Gastrocnemius medialis (tissue), 4 donors: ENCODE measurements at regions not wholly inside any gene's neighbourhood (a gene's known extent, or its start where the extent isn't known, plus 50 kb on each side); places are given as distances from the start of the nearest gene placed in this dataset.

Source experiments
- ATAC-seq, 2 donors: fragments of 150-250 bp; one replicate each; pipeline ENCODE4 v1.9.1; 2016
- DNase-seq, 2 donors: peaks; one replicate each; pipeline ENCODE4 v3.0.0-alpha.2; 2019
- H3K27ac ChIP-seq, 4 donors: fragments of 200-600 bp; sonication (generic); 1 replicate in 1 of 4; 2 replicates in 3 of 4; pipeline ENCODE4 v1.5.1; 2016 to 2018; ENCODE audit warnings: mild to moderate bottlenecking in 2 of 4, moderate library complexity in 1 of 4
- H3K27me3 ChIP-seq, 3 donors: fragments of 200-600 bp; sonication (generic) in 2 of 3; 1 replicate in 1 of 3; 2 replicates in 2 of 3; pipeline versions ENCODE4 v1.5.1 to v1.6.0; 2016 to 2019; ENCODE audit warnings: mild to moderate bottlenecking in 1 of 3, moderate library complexity in 1 of 3
- H3K36me3 ChIP-seq, 2 donors: fragments of 200-600 bp; sonication (generic) in 1 of 2; one replicate each; pipeline ENCODE4 v1.5.1; 2017 to 2018
- H3K4me1 ChIP-seq, 2 donors: fragments of 200-600 bp; sonication (generic) in 1 of 2; one replicate each; pipeline ENCODE4 v1.5.1; 2016 to 2017; ENCODE audit warnings: mild to moderate bottlenecking in 2 of 2
- H3K4me3 ChIP-seq, 4 donors: fragments of 200-600 bp; sonication (generic) in 3 of 4; 1 replicate in 1 of 4; 2 replicates in 3 of 4; pipeline ENCODE4 v1.5.1; 2016 to 2019; ENCODE audit warnings: mild to moderate bottlenecking in 2 of 4
- H3K9me3 ChIP-seq, 3 donors: fragments of 200-600 bp; sonication (generic) in 2 of 3; 1 replicate in 1 of 3; 2 replicates in 2 of 3; pipeline ENCODE4 v1.5.1; 2016 to 2019
- POLR2A ChIP-seq, 2 donors: fragments of 450-650 bp; IDR thresholded peaks; one replicate each; pipeline ENCODE4 v1.6.1; 2017; ENCODE audit warnings: antibody characterized with exemption in 2 of 2, mild to moderate bottlenecking in 2 of 2, moderate library complexity in 2 of 2
- in situ Hi-C, 4 donors: fragments of 200-750 bp; cut with MboI; loops; one replicate each; pipeline versions ENCODE4 v1.15.0 to v1.8.0; 2017; ENCODE audit warnings: low sequenced_read_pairs in 4 of 4
- intact Hi-C: fragments of 100-400 bp; cut with DNase I; formaldehyde crosslinking; loops from one replicate; pipeline ENCODE4 v1.15.1; 2023; ENCODE audit warnings: low total_unique reads
- TF ChIP-seq, protein P1 (sequence below), 5 experiments: fragments of 450-650 bp in 3 of 5; fragments of 200-600 bp in 2 of 5; sonication (generic) in 2 of 5; IDR thresholded peaks in 4 of 5; conservative IDR thresholded peaks in 1 of 5; 1 replicate in 4 of 5; 2 replicates in 1 of 5; pipeline ENCODE4 v1.5.1; 2016 to 2019; ENCODE audit warnings: antibody characterized with exemption in 5 of 5, mild to moderate bottlenecking in 3 of 5, moderate library complexity in 3 of 5

DNA sequence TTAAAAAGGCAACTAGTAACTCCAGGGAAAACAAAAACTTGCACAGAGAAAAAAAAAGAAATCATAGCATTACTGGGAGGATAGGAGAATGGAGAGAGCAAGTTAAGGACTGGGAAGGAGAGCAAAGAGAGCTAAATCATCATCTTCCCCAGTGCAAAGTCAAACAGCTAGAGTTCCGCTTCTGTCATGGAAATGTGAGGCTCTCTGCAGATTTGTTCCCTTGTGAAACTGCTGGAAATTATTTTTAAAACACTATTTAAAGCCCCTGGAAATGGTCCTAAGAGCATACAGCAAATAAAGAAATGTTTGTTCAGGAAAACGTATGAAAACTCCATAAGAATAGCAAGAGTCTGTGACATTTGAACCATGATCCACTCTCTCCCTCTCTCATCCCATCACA is 64.6 kb downstream of the CAMK2N1 start:
- H3K27ac ChIP-seq = no peak overlapping the region
- intact Hi-C loops = no loop called here

DNA sequence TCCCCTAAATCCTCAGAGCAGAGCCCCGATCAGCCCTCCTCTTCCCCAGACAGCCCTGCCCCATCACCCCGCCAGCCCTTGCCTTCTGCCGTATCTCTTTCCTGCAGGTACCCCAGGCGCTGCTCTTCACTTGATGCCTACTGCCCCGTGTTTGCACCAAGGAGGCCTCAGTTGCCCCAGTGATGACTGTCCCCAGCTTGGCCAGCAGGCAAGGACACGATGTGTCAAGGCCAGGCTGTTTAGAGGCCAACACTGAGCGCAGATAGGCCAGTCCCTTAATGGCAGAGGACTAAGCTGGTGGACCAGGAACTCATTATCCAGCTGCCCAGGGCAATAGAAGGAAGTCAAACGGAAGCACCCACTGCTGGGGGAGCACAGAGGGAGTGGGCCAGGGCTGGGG is 68.4 kb downstream of the CAMK2N1 start:
- DNase-seq = no peak
- Histone ChIP-seq H3K4me1 (no peaks in the 10 kb centered on the region), H3K36me3 (no peaks in the 10 kb centered on the region), H3K27me3 (peaks cover 0 to 9% (median 4%) of the 10 kb centered on the region in 3 donors), H3K4me3 (no peak overlapping the region), H3K27ac (no peak overlapping the region), H3K9me3 (peaks cover 0 to 2% (median 0%) of the 10 kb centered on the region in 3 donors)
- TF ChIP-seq POLR2A (IDR thresholded peaks at IDR 0.05) = no peak
- TF ChIP-seq, protein P1, sequence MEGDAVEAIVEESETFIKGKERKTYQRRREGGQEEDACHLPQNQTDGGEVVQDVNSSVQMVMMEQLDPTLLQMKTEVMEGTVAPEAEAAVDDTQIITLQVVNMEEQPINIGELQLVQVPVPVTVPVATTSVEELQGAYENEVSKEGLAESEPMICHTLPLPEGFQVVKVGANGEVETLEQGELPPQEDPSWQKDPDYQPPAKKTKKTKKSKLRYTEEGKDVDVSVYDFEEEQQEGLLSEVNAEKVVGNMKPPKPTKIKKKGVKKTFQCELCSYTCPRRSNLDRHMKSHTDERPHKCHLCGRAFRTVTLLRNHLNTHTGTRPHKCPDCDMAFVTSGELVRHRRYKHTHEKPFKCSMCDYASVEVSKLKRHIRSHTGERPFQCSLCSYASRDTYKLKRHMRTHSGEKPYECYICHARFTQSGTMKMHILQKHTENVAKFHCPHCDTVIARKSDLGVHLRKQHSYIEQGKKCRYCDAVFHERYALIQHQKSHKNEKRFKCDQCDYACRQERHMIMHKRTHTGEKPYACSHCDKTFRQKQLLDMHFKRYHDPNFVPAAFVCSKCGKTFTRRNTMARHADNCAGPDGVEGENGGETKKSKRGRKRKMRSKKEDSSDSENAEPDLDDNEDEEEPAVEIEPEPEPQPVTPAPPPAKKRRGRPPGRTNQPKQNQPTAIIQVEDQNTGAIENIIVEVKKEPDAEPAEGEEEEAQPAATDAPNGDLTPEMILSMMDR (IDR thresholded peaks at IDR 0.05 in 4 of 5, conservative IDR thresholded peaks at IDR 0.05 in 1 of 5) = no peak
- in situ Hi-C loops (no loop called here), intact Hi-C loops (no loop called here)
- no peak for ATAC-seq

More for the DNA sequence above, 64.6 kb downstream of the CAMK2N1 start:
- no peak overlapping the region for H3K4me3 ChIP-seq
- DNase-seq = no peak
- TF ChIP-seq POLR2A (IDR thresholded peaks at IDR 0.05) = no peak
- TF ChIP-seq, protein P1 (IDR thresholded peaks at IDR 0.05 in 4 of 5, conservative IDR thresholded peaks at IDR 0.05 in 1 of 5) = no peak
- no peak for ATAC-seq
- no peaks in the 10 kb centered on the region for H3K36me3 ChIP-seq
- H3K4me1 ChIP-seq = no peaks in the 10 kb centered on the region
- peaks cover 0 to 3% (median 0%) of the 10 kb centered on the region in 3 donors for H3K9me3 ChIP-seq
- peaks cover 0 to 9% (median 4%) of the 10 kb centered on the region in 3 donors for H3K27me3 ChIP-seq
- in situ Hi-C loops = no loop called here

DNA sequence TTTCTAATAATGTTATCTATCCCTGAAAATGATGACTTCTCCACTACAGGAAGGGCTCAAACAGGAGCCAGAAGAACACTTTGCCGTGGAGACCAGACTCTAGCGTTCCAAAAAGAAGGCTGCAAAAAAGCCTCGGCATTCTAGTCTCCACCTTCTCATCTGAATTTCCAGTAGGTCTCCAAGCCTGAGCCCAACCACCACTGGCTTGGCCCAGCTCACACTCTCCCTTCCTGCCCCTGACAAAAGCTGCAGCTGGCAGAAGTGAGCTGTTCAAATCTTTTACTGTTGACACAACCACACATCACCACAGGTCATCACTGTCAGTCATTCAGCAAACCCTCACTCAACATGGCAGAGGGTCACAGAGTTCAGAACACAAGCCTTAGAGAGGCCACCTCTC is 69.3 kb downstream of the CAMK2N1 start:
- no peaks in the 10 kb centered on the region for H3K36me3 ChIP-seq
- TF ChIP-seq, protein P1 (IDR thresholded peaks at IDR 0.05 in 4 of 5, conservative IDR thresholded peaks at IDR 0.05 in 1 of 5) = no peak
- DNase-seq (no peak), ATAC-seq (no peak)
- H3K4me3 ChIP-seq = no peak overlapping the region
- no peak overlapping the region for H3K27ac ChIP-seq
- H3K4me1 ChIP-seq = no peaks in the 10 kb centered on the region
- intact Hi-C loops = no loop called here
- no peaks in the 10 kb centered on the region for H3K9me3 ChIP-seq
- in situ Hi-C loops = no loop called here
- H3K27me3 ChIP-seq = peaks cover 0 to 9% (median 4%) of the 10 kb centered on the region in 3 donors

DNA sequence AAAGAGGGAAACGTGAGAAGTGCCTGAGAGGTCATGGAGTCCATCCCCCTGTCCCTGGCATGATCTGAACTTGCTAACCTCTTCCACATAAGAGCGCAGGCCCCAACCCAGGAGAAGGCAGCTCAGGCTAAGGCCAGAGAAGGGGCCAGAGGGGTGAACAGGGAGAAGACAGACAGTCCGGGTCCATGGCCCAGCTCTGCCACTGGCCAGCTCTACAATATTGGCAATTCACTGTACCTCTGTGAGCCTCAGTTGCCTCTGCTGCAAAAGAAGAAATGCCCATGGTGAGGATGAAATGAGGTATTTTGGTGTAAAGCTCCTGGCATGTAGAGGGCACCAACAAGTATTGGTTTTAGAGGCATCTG is 72.3 kb downstream of the CAMK2N1 start:
- Histone ChIP-seq H3K4me1 (no peaks in the 10 kb centered on the region), H3K36me3 (no peaks in the 10 kb centered on the region), H3K27me3 (no peaks in the 10 kb centered on the region), H3K4me3 (no peak overlapping the region), H3K27ac (no peak overlapping the region), H3K9me3 (no peaks in the 10 kb centered on the region)
- TF ChIP-seq, protein P1 (IDR thresholded peaks at IDR 0.05 in 4 of 5, conservative IDR thresholded peaks at IDR 0.05 in 1 of 5) = no peak
- TF ChIP-seq POLR2A (IDR thresholded peaks at IDR 0.05) = no peak
- intact Hi-C loops = no loop called here
- DNase-seq = no peak
- no peak for ATAC-seq
- in situ Hi-C loops = no loop called here

DNA sequence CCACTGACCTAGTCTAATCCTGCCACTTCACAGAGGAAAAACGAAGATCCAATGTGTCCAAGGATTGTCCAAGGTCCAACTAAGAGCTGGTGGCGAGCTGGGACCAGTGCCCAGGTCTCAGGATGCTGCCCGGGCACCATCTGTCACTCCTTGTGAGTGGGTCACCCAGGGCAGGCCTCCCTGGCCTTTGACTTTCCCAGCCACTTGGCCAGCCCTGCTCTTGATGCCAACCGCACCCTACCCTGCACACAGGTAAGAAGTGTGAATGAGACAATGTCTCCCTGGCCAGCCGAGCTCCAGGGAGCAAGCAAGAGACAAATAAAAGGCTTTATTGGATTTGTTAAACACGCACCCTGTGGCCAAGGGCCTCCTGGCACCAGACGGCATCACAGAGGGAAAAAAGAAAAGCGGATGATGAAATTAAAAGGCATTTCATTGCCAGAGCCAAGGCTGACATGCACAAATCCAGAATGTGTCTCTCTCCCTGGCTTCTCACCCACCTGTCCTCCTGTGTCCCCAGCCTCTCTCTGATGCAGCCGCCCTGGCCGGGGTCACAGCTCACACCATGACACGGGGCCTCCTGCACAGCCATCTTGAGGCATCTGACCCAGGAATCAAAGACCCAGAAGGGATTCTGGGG is 72.8 kb downstream of the CAMK2N1 start:
- intact Hi-C loops = no loop called here
- Histone ChIP-seq H3K4me3 (no peak overlapping the region), H3K27ac (no peak overlapping the region), H3K27me3 (no peaks in the 10 kb centered on the region), H3K4me1 (no peaks in the 10 kb centered on the region), H3K36me3 (no peaks in the 10 kb centered on the region), H3K9me3 (no peaks in the 10 kb centered on the region)
- no peak for DNase-seq
- ATAC-seq = no peak
- TF ChIP-seq, protein P1 (IDR thresholded peaks at IDR 0.05 in 4 of 5, conservative IDR thresholded peaks at IDR 0.05 in 1 of 5) = no peak
- no peak for TF ChIP-seq POLR2A (IDR thresholded peaks at IDR 0.05)
- in situ Hi-C loops = no loop called here
